ENCODE measurements at regions not wholly inside any gene's neighbourhood (a gene's known extent, or its start where the extent isn't known, plus 50 kb on each side); places are given as distances from the start of the nearest gene placed in this dataset.

- Histone ChIP-seq H3K27ac (no peak overlapping the region), H3K27me3 (no peaks in the 10 kb centered on the region), H3K4me3 (no peak overlapping the region), H3K36me3 (no peaks in the 10 kb centered on the region), H3K9me3 (no peaks in the 10 kb centered on the region), H3K4me1 (no peaks in the 10 kb centered on the region)
- TF ChIP-seq CTCF (IDR thresholded peaks at IDR 0.05) (no peak), POLR2A (IDR thresholded peaks at IDR 0.05) (no peak), POLR2AphosphoS5 (IDR thresholded peaks at IDR 0.05; ENCODE audit: insufficient read depth in 1 of 2, low read depth in 1 of 2) (no peak)
- intact Hi-C loops (cut with DNase I), result no loop called here
- DNase-seq (ENCODE audit: extremely low spot score in 2 of 2), result no peak
Observed at GRCh38 chr1:198906739-198907422, 268.0 kb downstream of the PTPRC start.

- no peak overlapping the region for H3K4me3 ChIP-seq
- H3K27me3 ChIP-seq, result no peaks in the 10 kb centered on the region
- no peak overlapping the region for H3K27ac ChIP-seq
- intact Hi-C loops (cut with DNase I), result no loop called here
- H3K9me3 ChIP-seq, result no peaks in the 10 kb centered on the region
- H3K36me3 ChIP-seq, result no peaks in the 10 kb centered on the region
- TF ChIP-seq POLR2A (IDR thresholded peaks at IDR 0.05) (no peak), POLR2AphosphoS5 (IDR thresholded peaks at IDR 0.05; ENCODE audit: insufficient read depth in 1 of 2, low read depth in 1 of 2) (no peak), CTCF (IDR thresholded peaks at IDR 0.05) (no peak)
- no peak for DNase-seq (ENCODE audit: extremely low spot score in 2 of 2)
- no peaks in the 10 kb centered on the region for H3K4me1 ChIP-seq
Observed at GRCh38 chr1:198907423-198907746, 268.5 kb downstream of the PTPRC start.

GRCh38 chr1:198908995-198909394, 270.2 kb downstream of the PTPRC start:
- intact Hi-C loops (cut with DNase I), result no loop called here
- no peak overlapping the region for H3K27ac ChIP-seq
- no peaks in the 10 kb centered on the region for H3K9me3 ChIP-seq
- no peaks in the 10 kb centered on the region for H3K27me3 ChIP-seq
- DNase-seq (ENCODE audit: extremely low spot score in 2 of 2), result no peak
- H3K36me3 ChIP-seq, result no peaks in the 10 kb centered on the region
- no peak overlapping the region for H3K4me3 ChIP-seq
- TF ChIP-seq CTCF (IDR thresholded peaks at IDR 0.05) (no peak), POLR2A (IDR thresholded peaks at IDR 0.05) (no peak), POLR2AphosphoS5 (IDR thresholded peaks at IDR 0.05; ENCODE audit: insufficient read depth in 1 of 2, low read depth in 1 of 2) (no peak)
- H3K4me1 ChIP-seq, result no peaks in the 10 kb centered on the region

- H3K27ac ChIP-seq, result no peak overlapping the region
- H3K4me1 ChIP-seq, result no peaks in the 10 kb centered on the region
- no peak overlapping the region for H3K4me3 ChIP-seq
- H3K36me3 ChIP-seq, result no peaks in the 10 kb centered on the region
- intact Hi-C loops (cut with DNase I), result no loop called here
- TF ChIP-seq POLR2A (IDR thresholded peaks at IDR 0.05), result no peak
- no peak for TF ChIP-seq CTCF (IDR thresholded peaks at IDR 0.05)
- no peak for TF ChIP-seq POLR2AphosphoS5 (IDR thresholded peaks at IDR 0.05; ENCODE audit: insufficient read depth in 1 of 2, low read depth in 1 of 2)
- no peaks in the 10 kb centered on the region for H3K27me3 ChIP-seq
- no peaks in the 10 kb centered on the region for H3K9me3 ChIP-seq
- no peak for DNase-seq (ENCODE audit: extremely low spot score in 2 of 2)
Observed at GRCh38 chr1:198909973-198910372, 271.1 kb downstream of the PTPRC start.

- no peaks in the 10 kb centered on the region for H3K9me3 ChIP-seq
- no peaks in the 10 kb centered on the region for H3K27me3 ChIP-seq
- H3K4me1 ChIP-seq, result no peaks in the 10 kb centered on the region
- TF ChIP-seq POLR2A (IDR thresholded peaks at IDR 0.05), result no peak
- TF ChIP-seq CTCF (IDR thresholded peaks at IDR 0.05), result no peak
- TF ChIP-seq POLR2AphosphoS5 (IDR thresholded peaks at IDR 0.05; ENCODE audit: insufficient read depth in 1 of 2, low read depth in 1 of 2), result no peak
- H3K36me3 ChIP-seq, result no peaks in the 10 kb centered on the region
- no peak overlapping the region for H3K27ac ChIP-seq
- H3K4me3 ChIP-seq, result no peak overlapping the region
- no peak for DNase-seq (ENCODE audit: extremely low spot score in 2 of 2)
- intact Hi-C loops (cut with DNase I), result no loop called here
Observed at GRCh38 chr1:198910816-198911215, 272.0 kb downstream of the PTPRC start.

All from vagina (tissue), 2 donors.